Progenitor cell of endocrine pancreas (in vitro differentiated cells): ENCODE measurements at regions not wholly inside any gene's neighbourhood (a gene's known extent, or its start where the extent isn't known, plus 50 kb on each side); places are given as distances from the start of the nearest gene placed in this dataset.

Experiments
- DNase-seq: peaks from one replicate; pipeline ENCODE4 v3.0.0; 2021; ENCODE audit warnings: low spot score; ENCODE audit not compliant: unreplicated experiment
- H3K27ac Mint-ChIP-seq: 2 replicates; pipeline ENCODE4 v1.8.0; 2021; ENCODE audit warnings: mild to moderate bottlenecking, moderate library complexity, mixed read lengths
- H3K27me3 Mint-ChIP-seq: 2 replicates; pipeline ENCODE4 v1.8.0; 2021; ENCODE audit warnings: mixed read lengths
- H3K36me3 Mint-ChIP-seq: 2 replicates; pipeline ENCODE4 v1.8.0; 2022; ENCODE audit warnings: mixed read lengths; ENCODE audit not compliant: insufficient read depth
- H3K4me1 Mint-ChIP-seq: 2 replicates; pipeline ENCODE4 v1.8.0; 2021; ENCODE audit warnings: low read depth, mixed read lengths
- H3K4me3 Mint-ChIP-seq: 2 replicates; pipeline ENCODE4 v1.8.0; 2021; ENCODE audit warnings: low read depth, mild to moderate bottlenecking, moderate library complexity, mixed read lengths
- H3K9me3 Mint-ChIP-seq: 2 replicates; pipeline ENCODE4 v1.8.0; 2021; ENCODE audit warnings: low read depth, mixed read lengths
- CTCF ChIP-seq: fragments of 200-600 bp; sonication (generic); IDR thresholded peaks from one replicate; pipeline ENCODE4 v1.5.0; 2021; ENCODE audit warnings: antibody characterized with exemption, mild to moderate bottlenecking; ENCODE audit not compliant: unreplicated experiment

- no peak for DNase-seq
- TF ChIP-seq CTCF = no peak
- no peak overlapping the region for H3K4me3 Mint-ChIP-seq
- H3K9me3 Mint-ChIP-seq = peaks cover 10% of the 10 kb centered on the region
- peaks cover 2% of the 10 kb centered on the region for H3K36me3 Mint-ChIP-seq
- no peaks in the 10 kb centered on the region for H3K27me3 Mint-ChIP-seq
- H3K27ac Mint-ChIP-seq = no peak overlapping the region
- no peaks in the 10 kb centered on the region for H3K4me1 Mint-ChIP-seq
These were observed 402.6 kb upstream of the KIF2B start for GRCh38 chr17:53420035-53420641.

- Mint-ChIP-seq H3K27me3 (no peaks in the 10 kb centered on the region), H3K4me1 (no peaks in the 10 kb centered on the region), H3K36me3 (peaks cover 2% of the 10 kb centered on the region), H3K27ac (no peak overlapping the region), H3K9me3 (peaks cover 16% of the 10 kb centered on the region), H3K4me3 (no peak overlapping the region)
- TF ChIP-seq CTCF = no peak
- no peak for DNase-seq
These were observed 413.1 kb upstream of the KIF2B start for GRCh38 chr17:53409588-53409987.

- Mint-ChIP-seq H3K4me1 (no peaks in the 10 kb centered on the region), H3K9me3 (peaks cover 16% of the 10 kb centered on the region), H3K36me3 (peaks cover 2% of the 10 kb centered on the region), H3K27ac (no peak overlapping the region), H3K27me3 (no peaks in the 10 kb centered on the region), H3K4me3 (no peak overlapping the region)
- TF ChIP-seq CTCF = no peak
- DNase-seq = no peak
These were observed 415.8 kb upstream of the KIF2B start for GRCh38 chr17:53406907-53407306.

GRCh38 chr17:53391197-53391596, 431.5 kb upstream of the KIF2B start:
- H3K27ac Mint-ChIP-seq = no peak overlapping the region
- no peaks in the 10 kb centered on the region for H3K36me3 Mint-ChIP-seq
- no peak overlapping the region for H3K4me3 Mint-ChIP-seq
- peaks cover 4% of the 10 kb centered on the region for H3K4me1 Mint-ChIP-seq
- DNase-seq = no peak
- H3K27me3 Mint-ChIP-seq = no peaks in the 10 kb centered on the region
- H3K9me3 Mint-ChIP-seq = no peaks in the 10 kb centered on the region
- no peak for TF ChIP-seq CTCF

- no peaks in the 10 kb centered on the region for H3K36me3 Mint-ChIP-seq
- H3K4me3 Mint-ChIP-seq = no peak overlapping the region
- no peaks in the 10 kb centered on the region for H3K27me3 Mint-ChIP-seq
- H3K27ac Mint-ChIP-seq = no peak overlapping the region
- H3K9me3 Mint-ChIP-seq = no peaks in the 10 kb centered on the region
- peaks cover 4% of the 10 kb centered on the region for H3K4me1 Mint-ChIP-seq
- TF ChIP-seq CTCF = no peak
- DNase-seq = no peak
These were observed 432.2 kb upstream of the KIF2B start for GRCh38 chr17:53390575-53390974.
